Activated CD4-positive, alpha-beta T cell treated with anti-CD3 and anti-CD28 coated beads, Interleukin-2, amount 50 U/mL, for 48 hours (primary cell): ENCODE measurements at regions not wholly inside any gene's neighbourhood (a gene's known extent, or its start where the extent isn't known, plus 50 kb on each side); places are given as distances from the start of the nearest gene placed in this dataset.
A peak's percentile ranks its signal among the peaks of the same experiment; 100 is the strongest.

ENCODE experiments used
- DNase-seq, 2 experiments: peaks; one replicate each; pipeline ENCODE4 v3.0.0-alpha.2; 2020

DNA sequence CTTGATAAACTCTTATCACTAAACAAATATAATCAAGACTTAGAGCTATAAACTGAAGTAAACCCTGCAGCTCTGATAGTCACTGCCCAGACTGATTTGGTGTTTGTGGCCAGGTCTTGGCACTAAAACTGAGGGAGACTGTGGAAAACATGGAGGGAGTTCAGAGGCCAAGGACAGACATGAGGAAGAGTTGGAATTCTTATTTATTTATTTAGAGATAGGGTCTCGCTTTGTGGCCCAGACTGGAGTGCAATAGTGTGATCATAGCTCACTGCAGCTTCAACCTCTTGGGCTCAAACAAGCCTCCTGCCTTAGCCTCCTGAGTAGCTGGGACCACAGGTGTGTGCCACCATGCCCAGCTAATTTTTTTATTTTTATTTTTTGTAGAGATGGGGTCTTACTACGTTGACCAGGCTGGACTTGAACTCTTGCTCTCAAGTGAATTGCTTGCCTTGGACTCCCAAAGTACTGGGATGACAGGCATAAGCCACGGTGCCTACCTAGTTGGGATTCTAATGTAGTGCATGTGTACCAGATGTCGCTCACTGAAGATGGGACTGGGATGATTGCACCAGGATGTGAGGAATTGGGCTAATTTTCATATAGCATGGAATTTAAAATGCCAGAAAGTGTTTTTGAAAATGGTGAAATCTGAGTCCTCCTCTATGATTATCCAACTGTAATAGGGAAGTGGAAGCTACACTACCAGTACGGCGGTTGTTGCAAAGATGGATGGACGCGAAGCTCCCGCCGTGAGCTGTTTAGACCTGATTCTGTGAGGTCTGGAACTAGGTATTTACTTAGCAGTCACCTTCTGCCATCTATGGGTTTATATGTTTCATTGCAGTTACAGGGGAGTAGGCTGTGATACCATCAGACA lies 52.7 kb upstream of the CTLA4 start:
- peak; percentile 57 to 64 for DNase-seq

DNA sequence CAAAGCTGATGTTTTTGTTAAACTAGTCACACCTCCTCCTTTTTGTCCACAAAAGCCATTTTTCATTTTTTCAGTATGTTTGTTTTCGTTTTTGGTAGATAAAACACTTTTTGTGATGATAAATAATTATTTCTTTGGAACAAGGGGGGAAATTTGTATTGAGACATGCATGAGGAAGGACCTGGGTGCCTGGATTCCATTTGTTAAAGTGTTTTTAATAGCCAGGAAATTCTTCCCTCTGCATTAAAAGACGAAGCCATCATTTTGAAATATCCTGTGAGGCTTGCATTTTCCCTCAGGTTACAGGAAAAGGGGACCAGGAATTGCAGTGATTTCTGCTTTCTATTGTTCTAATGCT lies 52.1 kb upstream of the CTLA4 start:
- DNase-seq, result no peak

DNA sequence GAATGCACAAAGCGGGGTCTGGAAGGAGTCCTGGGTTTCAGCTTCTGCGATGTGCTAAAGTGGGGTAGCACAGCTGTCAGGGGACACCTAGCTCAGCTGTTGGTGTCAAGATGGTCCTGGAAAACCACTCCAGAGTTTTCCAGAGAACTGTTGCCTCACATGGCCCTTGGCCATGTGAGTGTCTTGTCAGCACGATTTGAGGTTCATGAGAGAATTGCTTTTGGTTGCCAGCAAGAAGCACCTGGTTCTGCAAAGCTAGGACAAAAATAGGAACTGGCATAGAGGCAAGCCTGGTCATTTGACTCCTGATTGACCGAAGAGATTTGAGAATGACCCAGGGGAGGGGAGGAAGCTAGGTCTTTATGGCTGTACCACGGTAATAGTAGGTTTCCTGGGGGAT lies 50.4 kb upstream of the CTLA4 start:
- no peak for DNase-seq
